Pons (tissue), 1 donor: ENCODE measurements at regions not wholly inside any gene's neighbourhood (a gene's known extent, or its start where the extent isn't known, plus 50 kb on each side); places are given as distances from the start of the nearest gene placed in this dataset.
"Not testable (repeated sequence)": the region's sequence is repeated elsewhere in the genome, so short reads cannot be mapped to it uniquely, and the experiment has no call there.

Experiments
- DNase-seq: peaks from one replicate; pipeline ENCODE4 v3.0.0-alpha.2; 2016; ENCODE audit warnings: low spot score

DNA sequence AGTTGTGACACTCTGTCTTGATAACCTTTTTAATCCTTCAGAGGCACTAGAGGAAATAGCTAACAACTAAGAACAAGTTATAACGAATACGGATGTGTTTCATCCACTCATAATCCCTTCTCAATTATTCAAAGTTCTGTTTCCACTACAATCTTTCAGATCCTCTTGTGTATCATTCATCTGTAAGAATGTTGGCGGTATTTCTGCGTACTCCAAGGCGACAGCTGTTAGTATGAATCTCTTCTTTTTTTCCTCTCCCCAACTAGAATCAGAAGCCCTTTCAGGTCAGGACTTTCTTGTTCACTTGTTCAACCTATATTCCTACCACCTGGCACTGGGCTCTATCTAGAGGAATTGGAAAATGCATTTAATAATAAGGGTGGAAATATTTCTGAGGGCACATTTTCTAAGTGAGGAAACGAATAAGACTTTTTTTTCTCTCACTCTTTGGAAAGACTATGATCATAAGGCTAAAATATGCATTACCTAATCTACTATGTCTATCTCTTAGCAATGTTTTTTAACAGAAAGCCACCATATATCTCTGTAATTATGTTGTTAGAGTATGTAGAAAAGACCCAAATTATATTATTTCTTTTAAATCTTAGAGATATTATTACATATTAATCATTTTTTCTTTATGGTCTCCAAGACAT, 492.9 kb downstream of the PCDH20 start:
- no peak for DNase-seq

DNA sequence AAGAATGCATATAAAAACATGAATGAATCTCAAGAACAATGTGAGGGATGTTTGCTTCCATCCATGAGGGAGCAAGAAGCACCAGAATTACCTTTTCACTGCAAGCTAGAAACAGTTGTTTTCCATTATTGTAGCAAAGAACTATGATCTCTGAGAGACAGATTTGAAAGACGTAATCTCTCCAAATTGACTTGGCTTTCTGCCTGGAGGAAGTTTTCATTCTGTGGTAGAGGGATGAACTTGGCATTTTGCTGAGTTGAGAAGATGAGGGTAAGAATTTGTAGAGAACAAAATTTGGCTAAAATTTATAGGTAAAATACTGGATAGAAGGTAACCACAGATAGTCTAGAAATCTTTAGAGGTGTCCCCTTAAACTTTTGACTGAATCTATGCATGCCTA, 496.8 kb downstream of the TDRD3 start:
- DNase-seq = no peak

DNA sequence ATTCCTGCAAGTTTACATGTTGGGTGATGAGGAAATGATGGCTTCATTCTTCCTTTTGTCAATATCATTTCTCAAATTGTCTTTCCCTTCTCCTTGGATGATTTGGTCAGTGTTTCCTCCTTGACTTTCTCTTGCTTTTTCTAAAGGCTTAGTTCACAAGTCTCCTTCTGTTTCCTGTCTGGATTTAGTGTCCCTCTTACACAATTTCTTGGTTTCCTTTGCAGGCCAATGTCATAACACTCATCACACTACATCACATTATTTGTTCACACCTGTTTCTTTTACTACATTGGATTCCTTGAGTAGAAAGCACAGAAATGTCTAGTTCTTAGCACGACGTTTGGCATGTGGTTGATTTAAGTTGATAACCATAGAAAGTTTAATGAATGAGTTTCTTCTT, 490.7 kb downstream of the TDRD3 start:
- no peak for DNase-seq

DNA sequence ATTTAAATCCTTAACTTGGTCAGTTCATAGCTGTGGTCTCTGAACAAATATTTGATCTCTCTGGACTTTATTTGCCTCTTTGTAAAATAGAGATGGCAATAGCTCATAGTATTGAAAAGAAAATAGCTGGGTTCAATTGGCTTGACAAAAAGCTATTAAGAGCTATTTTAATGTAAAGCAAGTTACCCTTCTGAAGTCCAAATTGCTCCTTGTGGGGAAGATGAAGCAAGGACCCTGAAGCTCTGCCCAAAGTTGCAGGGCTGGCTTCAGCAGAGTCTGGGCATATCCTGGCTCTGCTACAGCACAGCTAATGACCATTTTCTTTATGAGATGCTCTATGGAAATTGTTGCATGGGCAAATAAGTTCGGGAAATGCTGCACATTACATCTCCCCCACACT, 484.5 kb downstream of the TDRD3 start:
- no peak for DNase-seq

DNA sequence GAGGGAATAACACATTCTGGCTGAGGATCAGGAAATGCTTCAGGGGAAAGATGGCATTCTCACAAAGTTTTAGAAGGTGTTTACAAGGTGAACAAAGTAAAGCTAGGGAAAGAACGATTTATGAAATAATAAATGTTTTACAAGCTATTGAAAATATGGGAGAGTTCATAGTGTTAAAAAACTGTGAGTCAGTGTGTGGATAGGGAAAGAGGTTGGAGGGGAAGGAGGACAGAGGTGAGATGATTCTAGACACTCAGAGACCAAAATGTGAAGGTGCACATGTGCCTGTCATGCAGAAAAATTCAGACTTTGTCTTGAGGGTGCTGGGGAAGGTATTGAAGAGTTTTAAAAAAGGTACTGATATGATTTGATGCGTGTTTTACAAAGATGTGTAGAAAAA, 476.1 kb downstream of the TDRD3 start:
- no peak for DNase-seq

DNA sequence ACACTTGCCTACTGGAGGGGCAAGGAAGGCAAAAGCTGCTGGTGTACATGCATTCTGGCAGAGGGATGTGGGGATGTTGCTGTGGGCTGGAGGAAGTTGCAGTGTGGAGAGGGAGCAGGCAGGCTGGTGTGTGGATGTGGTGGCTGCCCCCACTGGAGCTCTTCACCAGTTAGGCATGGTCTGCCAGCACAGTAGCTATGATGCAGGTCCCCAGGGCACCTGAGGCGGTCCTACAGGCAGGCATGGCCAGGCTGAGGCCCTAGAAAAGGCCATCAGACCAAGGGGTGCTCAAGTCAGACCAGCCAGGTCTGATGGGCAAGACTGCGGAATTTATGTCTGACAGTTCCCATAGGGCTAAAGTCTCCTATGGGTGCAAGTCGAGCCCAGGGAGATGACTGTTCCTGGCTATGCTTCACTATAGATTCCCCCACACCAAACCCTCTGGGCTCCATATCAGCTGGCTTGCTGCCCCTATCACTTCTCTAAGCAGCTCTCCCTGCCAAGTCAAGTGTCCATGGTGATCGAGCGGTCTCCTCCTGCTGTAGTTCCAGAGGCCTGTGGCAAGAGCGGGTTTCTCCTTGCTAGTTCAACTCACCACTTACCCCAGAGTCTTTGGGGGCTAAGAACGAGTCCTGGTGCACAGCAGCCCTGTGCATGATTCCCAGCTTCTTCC, 473.1 kb downstream of the TDRD3 start:
- no peak for DNase-seq

DNA sequence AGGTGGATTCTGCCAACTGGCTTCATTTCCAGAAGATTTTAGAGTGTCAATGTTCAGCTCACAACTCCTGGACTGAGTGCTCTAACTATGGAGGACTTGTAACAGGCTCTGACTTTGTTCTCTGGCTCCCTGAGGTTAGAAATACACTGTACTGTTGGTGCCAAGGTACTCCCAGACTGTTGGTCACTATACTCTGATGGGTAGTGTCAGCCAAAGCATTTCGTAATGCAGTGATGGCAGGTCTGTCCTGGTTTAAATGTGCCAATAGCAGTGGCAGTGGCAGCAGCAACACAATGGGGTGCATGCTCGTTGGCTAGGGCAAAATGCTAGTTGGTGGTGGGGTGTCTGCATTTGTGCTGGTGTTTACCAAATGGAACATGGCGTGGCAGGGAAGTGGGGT, 472.2 kb downstream of the TDRD3 start:
- no peak for DNase-seq

DNA sequence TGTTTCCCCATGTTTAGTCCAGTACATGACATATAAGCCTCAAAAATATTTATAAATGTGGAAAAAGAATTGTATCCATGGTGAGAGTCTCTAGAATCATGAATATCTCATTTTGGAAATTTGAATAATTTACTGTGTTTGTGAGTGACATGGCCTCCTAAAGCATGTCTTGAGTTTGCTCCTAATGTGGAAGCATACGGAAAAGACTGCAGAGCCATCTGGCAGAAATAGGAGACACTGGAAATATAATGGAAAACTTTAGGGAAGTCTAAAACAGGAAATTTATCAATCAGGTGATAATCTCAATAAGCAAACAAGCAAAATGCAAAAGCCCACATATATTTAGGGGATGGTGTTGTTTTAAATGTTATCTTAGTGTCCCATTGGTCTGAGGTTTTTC, 465.0 kb downstream of the TDRD3 start:
- DNase-seq = no peak

DNA sequence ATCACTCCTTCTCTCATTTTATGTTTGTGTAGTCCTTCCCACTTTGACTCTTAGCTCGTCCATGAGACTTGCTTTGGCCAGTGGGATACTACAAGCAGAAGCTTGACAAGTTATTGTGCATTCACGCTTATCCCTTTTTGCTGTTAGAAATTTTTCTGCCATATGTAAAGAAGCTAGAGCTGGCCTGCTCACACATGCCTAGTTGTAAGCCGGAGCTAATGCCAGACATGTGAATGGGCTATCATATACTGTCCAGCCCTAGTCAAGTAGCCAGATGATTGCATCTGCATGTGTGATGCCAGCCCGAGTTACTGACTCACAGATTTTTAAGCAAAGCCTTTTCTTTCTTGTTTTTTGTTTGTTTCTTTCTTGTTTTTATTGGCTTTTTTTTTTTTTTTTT, 460.7 kb downstream of the TDRD3 start:
- DNase-seq = no peak

DNA sequence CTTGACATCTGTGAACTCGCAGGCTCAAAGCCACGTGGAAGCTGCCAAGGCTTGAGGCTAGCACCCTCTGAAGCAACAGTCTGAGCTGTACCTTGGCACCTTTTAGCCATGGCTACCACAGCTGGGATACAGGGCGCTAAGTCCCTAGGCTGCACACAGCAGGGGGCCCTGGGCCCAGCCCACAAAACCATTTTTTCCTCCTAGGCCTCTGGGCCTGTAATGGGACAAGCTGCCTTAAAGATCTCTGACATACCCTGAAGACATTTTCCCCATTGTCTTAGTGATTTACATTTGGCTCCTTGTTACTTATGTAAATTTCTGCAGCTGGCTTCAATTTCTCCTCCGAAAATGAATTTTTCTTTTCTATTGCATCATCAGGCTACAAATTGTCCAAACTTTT, 455.9 kb downstream of the TDRD3 start:
- DNase-seq = no peak

DNA sequence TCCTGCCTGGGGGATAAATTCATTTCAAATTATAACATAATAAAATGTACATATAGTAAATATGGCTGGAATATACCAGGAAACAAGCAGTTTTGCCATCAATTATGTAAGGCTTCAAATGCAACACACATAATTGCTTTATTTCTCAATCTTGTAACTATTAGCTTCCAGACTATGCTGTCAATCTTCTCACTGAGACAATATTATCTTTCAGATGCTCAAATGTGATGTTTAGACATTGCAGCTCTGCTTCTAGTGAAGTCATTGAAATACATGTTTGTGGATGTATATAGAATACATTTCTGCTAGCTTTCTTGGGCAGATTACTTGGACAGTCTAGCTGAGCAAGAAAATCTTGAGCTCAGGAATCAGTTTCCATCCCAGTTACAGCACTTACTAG, 454.4 kb downstream of the TDRD3 start:
- no peak for DNase-seq

DNA sequence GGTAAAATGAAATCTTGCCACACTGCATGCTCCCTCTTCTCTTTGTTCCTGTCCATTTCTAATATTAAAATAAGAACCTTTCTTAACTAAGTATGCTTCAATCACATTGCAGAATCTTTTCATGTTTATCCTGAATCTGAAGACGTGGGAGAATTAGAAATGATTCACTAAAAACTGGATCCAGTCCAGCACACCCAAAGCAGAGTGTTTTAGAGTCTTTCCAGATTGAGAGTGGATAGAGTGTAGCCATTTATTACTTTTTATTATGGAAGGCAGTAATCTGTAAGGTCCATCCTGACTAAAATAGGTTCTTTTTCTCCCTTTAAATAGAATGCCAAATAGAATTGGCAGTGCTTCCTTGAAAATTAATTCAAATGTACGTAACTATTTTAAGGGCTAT, 453.5 kb downstream of the TDRD3 start:
- DNase-seq = no peak

DNA sequence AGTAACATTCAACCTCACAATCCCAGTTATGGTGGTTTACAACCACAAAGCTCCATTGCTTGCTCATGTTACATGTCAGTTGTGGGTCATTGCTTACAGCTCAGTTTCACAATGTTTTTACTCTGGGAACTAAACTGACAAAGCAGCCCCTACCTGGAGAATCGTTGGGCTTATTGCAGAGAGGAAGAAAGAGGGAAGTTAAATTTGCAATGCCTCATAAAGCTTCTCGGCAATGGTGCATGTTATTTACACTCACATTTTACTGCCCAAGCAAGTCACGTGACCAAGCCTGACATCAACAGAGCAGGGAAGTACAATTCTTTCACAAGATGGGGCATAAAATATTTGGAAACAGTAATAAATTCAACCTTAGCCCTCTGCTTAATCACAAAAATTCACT, 441.6 kb downstream of the TDRD3 start:
- no peak for DNase-seq

DNA sequence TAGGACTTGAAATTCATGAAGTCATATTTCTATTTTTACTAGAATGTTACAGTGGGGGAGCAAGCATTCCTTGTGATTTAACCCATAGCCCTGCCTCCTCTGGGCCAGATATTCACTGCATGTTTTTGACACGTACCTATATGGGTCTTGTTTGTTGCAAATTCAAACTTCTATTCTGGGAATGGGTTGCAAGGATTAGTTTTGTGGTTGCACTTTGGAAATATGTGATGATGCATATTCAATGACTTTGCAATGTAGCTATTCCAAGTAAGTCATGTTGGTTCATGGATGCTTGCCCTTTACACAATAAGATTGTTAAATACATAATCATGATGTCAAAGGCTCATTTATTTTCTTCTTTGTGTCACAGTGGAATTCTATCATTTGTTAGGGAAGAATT, 440.8 kb downstream of the TDRD3 start:
- DNase-seq = no peak

DNA sequence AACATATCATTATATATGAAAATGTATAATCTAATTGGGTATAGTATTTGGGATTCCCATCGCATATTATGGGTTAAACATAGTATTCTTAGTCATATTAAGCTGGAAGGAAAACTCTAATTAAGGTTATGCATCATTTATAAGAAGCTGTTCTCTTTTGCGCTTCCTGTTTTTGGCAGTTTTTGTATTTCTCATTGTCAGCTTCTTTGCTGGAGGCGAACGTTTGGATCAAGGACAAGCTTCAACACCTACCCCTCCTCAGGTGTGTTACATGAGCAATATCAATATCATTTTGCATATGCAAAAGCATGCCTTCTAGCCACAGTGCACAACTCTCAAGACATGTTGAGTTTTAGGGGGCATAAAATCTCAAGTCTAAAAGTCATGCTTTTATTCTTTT, 439.8 kb downstream of the TDRD3 start:
- DNase-seq = no peak

DNA sequence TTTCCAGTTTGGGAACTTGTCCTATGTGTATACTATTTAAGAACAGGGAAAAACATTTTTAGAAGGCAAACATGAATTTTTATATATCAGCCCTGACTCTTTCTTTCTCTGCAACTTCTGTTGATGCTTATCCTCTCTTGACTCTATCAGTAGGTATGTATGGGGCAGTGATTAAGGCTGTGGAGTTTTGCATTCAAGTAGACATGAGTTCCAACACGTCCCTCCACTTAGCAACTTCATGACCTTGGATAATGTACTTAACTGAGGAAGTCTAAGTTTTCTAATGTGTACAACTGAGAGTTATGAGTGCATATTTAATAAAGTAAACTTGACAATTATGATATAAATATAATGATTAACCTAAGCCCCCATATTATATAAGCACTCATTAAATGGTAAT, 414.6 kb downstream of the TDRD3 start:
- DNase-seq = no peak

DNA sequence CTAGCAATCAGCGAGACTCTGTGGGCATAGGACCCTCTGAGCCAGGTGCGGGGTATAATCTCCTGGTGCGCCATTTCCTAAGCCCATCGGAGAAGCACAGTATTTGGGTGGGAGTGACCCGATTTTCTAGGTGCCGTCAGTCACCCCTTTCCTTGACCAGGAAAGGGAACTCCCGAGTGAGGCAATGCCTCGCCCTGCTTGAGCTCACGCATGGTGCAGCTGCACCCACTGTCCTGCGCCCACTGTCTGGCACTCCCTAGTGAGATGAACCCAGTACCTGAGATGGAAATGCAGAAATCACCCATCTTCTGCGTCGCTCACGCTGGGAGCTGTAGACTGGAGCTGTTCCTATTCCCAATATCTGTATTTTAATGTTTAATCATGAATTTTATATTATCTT, 408.6 kb downstream of the TDRD3 start:
- DNase-seq = not testable (repeated sequence)

DNA sequence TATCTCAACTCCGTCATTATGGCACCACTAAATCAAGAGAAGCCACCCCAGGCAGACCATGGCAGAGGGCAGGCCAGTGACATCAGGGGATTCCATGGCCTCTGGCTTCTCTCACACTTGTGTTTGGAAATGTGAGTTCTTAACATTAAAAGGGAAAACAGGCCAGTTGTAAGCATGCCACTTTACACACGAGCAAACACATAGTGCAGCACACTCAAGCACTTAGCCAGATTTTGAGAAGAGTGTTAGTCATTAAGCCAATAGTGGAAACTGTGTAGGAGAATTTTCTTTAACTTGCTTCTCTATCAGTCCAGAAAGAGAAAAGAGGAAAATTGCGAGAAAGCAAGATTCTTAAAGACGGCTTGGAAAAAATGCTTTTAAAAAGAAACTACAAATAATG, 401.5 kb downstream of the TDRD3 start:
- DNase-seq = no peak

DNA sequence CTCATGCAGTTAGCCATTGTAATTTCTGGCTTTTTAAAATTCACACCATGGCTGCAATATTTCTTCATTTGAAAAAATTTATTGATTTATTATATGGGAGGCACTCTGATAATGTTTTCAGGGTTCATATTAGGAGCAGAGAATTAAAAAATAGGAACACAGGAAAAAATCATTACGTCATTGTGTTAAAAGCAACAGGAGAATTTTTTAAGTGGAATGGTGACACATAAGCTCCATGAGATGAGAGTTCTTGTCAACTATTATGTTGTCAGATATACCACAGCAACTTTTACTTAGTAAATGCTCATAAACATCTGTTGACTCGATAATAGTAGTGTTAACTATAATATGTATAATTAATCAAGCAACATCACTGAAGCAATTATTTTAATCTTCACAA, 400.1 kb downstream of the TDRD3 start:
- no peak for DNase-seq

DNA sequence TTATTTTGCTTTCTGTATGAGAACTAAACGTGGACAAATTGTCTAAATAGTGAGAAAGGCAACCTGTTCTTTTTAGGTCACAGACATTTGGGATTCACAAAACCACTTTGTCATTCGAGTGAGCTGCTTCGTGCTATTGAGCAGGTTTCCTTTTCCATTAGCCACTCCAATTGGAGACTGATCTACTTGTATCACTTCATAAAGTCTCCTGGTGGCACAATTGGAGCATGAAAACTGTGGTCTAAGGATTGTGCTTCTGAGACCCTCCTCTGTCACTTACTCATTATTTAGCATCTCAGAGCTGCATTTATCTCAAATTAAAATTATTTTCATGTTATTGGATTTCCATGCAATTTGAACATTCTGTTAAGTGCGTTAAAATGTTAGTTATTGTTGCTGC, 397.7 kb downstream of the TDRD3 start:
- no peak for DNase-seq

DNA sequence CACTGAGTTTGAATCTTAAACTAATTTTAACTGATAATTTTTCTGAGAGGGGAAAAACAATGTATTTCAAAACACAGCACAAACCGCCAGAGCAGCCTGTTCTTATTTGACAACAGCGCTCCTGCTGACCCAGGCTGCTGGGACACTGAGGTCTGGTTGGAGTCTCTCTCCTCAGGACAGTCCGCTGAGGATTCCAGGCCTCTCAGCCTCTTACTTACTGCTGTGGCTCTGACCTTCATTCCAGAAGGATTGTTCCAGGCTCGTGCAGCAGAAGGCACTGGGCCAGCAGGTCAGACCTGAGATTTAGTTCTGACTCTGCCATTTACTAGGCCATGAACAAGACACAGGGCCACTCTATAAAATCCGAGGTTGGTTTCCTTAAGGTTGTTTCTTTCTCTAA, 393.6 kb downstream of the TDRD3 start:
- no peak for DNase-seq

DNA sequence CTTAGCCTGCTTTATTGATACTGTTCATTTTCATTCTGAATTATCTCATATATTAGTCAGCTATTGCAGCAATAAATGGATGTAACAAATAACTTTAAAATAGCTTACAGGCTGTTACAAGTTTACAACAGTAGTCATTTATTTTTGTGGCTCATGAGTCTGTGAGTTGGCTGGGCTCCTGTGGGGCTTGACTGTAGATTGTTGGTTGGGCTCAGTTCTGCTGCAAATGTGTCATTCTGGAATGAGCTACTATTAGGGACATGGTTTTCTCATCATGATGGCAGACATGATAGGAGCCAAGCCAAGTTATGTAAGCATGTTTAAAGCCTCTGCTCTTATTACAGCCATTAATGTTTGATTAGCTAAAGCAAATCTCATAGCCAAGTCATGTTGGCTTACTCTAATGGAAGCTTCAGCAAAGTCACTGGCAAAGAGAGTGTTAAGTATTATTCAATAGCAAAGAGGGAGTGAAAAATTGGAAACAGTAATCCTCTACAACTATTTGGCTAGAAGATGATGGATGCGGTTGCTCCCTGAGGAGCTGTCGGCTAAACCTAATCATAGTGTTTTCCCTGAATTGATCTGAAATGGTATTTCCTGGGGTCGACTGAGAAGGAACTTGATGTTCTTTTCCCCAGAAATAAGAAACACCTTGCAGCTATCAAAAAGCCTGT, 391.3 kb downstream of the TDRD3 start:
- no peak for DNase-seq

DNA sequence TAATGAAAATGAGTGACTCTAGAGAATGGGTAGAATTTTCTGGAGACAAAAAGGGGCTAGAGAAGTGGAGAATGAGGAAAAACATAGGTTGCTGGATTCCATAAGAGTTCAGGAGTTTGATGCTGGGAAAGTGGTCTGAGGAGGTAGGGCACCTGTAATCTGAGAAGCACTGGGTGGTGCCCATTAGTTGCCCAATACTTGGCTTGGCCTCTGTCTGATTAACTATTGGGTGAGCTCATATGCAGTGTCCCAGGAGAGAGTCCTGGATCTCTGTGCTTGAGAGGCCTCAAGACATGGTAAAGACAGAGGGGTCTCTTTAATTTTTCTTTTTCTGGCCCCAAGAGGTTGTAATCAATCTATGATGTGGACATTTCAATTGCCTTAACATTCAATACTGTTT, 390.1 kb downstream of the TDRD3 start:
- no peak for DNase-seq

DNA sequence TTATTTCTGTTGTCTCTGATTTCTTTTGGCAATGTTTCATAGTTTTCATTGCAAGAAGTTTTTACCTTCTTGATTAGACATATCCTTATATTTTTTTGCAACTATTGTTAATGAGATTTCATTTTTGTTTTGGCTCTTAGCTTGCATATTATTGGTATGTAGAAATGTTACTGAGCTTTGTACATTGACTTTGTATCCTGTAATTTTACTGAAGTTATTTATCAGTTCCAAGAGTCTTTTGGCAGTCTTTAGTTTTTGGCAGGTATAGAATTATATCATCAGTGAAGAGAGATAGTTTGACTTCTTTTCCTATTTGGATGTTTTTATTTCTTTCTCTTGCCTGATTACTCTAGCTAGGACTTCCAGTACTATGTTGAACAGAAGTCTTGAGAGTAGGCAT, 375.7 kb downstream of the TDRD3 start:
- DNase-seq = no peak
